ENCODE measurements at regions not wholly inside any gene's neighbourhood (a gene's known extent, or its start where the extent isn't known, plus 50 kb on each side); places are given as distances from the start of the nearest gene placed in this dataset.
"Not testable (repeated sequence)": the region's sequence is repeated elsewhere in the genome, so short reads cannot be mapped to it uniquely, and the experiment has no call there.

DNA sequence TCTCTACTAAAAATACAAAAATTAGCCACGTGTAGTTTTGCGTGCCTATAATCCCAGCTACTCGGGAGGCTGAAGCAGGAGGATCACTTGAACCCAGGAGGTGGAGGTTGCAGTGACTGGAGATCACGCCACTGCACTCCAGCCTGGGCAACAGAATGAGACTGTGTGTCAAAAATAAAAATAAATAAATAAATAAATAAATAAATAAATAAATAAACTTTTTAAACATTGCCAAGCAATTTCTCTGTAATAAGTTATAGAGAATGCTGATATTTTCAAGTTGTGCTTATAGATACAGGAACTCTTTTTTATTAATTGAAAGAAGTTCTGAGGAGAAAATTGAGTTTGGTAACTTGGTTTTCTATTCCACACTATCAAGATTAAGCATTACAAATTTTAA is 91.9 kb upstream of the ALDH1A1 start:
- H3K27ac Mint-ChIP-seq, CTCF ChIA-PET, H3K9me3 Mint-ChIP-seq, H3K27me3 Mint-ChIP-seq, DNase-seq, H3K4me1 Mint-ChIP-seq, H3K36me3 Mint-ChIP-seq, H3K4me3 Mint-ChIP-seq: not testable (repeated sequence)

DNA sequence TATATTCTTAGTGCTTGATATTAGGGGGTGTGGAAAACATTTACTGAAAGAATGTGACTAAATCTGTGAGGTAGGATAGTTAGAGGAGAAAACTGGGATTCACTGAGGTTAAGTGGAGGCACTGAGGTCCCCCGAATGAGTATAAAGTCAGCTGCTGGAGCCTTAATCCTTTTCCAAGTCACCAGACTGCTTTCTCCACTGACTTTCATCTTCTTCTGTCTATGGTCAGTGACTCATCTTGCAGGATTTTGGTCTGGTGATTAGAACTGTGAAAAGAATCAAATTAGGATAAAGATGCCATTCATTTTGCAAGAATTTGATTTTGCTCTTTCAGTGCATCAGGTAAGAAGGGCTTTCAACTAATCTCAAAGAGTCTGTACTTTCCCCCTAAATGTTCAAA is 89.3 kb upstream of the ALDH1A1 start:
- no peaks in the 10 kb centered on the region for H3K36me3 Mint-ChIP-seq
- DNase-seq = no peak
- peaks cover 13% of the 10 kb centered on the region for H3K27me3 Mint-ChIP-seq
- H3K4me3 Mint-ChIP-seq = no peak overlapping the region
- H3K27ac Mint-ChIP-seq = no peak overlapping the region
- H3K9me3 Mint-ChIP-seq = no peaks in the 10 kb centered on the region
- H3K4me1 Mint-ChIP-seq = no peaks in the 10 kb centered on the region
- CTCF ChIA-PET = no interaction called here

DNA sequence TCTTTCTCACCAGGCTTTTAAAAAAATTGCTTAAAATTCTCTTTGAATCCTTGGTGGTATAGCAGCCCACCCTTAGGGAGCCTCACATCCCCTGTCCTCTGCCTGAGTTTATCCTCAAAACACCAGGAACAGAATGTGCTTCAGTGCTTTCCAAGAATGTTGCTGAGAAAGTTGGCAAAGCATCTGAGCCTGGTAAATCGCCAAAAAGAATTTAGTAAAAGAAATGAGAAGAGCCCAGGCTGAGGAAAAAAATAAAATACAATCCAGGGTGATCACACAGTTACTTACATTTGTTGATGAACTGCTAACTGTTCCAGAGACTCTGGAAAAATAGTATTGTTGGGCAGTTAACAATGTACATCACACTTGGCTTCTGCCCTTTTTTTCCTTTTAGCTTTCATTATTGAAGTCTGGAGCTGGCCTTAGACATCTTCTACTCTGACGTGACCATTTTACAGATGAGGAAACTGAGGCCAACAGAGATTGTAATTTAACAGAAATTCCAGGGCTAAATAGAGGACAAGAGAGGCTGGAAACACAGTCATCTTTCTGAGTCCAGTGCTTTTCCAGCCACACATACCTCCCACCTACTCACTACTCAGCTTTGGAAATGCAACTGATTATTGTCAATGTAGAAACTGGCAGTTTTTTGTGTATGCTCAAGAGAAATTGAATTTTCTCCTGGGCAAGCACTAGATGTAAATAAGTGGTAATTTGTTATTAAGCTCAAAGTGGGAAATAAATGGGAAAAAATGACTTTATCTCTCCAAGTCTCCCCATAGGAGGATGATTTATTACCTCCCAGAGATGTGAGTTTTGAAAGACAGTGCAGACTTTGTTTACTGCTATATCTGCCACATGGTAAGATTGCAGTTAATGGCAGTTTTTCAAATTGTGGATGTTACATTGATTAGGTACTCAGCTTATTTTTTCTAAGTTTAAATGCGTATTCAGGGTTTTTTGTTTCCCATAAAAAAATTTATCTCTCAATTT is 86.7 kb upstream of the ALDH1A1 start:
- H3K36me3 Mint-ChIP-seq = no peaks in the 10 kb centered on the region
- H3K27me3 Mint-ChIP-seq = peaks cover 13% of the 10 kb centered on the region
- no peak overlapping the region for H3K4me3 Mint-ChIP-seq
- H3K9me3 Mint-ChIP-seq = no peaks in the 10 kb centered on the region
- DNase-seq = no peak
- CTCF ChIA-PET = no interaction called here
- no peaks in the 10 kb centered on the region for H3K4me1 Mint-ChIP-seq
- no peak overlapping the region for H3K27ac Mint-ChIP-seq

DNA sequence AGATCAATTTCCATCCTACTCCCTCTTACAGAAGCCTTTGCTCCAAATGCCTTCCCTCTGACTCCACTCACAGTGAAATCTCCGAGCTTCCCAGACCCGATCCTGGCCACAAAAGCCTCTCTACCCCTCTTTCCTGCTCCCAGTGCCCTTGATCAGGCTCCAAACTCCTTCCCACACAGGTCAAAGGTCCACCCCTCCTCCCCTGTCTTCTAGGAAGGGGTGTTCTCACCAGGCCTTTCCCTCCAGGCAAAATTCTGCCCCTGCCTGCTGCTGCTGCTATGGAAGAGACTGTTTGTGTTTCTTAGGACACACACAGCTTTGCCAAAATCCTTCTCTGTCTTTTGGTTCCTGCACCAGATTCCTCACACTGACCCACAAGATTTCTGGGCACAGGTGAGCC is 85.8 kb upstream of the ALDH1A1 start:
- DNase-seq = no peak
- CTCF ChIA-PET = interaction anchor here (1.0 kb wide), 1 partner anchor 69 kb away, joined by 3 read pairs; no protein-coding TSS in a partner anchor
- Mint-ChIP-seq H3K4me1 (no peaks in the 10 kb centered on the region), H3K27me3 (peaks cover 13% of the 10 kb centered on the region), H3K27ac (no peak overlapping the region), H3K4me3 (no peak overlapping the region), H3K36me3 (no peaks in the 10 kb centered on the region), H3K9me3 (no peaks in the 10 kb centered on the region)

DNA sequence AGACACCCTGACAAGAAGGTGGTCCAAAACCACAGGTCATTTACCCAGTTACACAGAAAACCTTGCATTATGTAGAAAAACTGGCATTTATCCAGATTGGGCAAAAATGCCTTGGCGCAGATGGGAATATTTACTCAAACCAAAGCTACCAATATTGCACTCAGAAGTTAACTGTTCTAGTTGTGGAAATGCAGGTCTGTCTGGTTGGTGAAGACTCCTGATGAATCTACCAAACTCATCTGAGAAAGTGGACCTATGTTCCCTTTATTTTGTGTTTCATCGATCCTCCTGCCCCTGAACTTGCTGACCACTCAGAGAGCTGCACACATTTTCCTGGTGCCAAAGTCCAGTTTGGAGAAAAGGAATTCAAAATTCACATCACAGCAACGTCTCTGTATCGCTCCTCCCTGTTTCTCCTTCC is 85.2 kb upstream of the ALDH1A1 start:
- H3K27me3 Mint-ChIP-seq = peaks cover 13% of the 10 kb centered on the region
- CTCF ChIA-PET = interaction anchor here (1.0 kb wide), 1 partner anchor 69 kb away, joined by 3 read pairs; no protein-coding TSS in a partner anchor

DNA sequence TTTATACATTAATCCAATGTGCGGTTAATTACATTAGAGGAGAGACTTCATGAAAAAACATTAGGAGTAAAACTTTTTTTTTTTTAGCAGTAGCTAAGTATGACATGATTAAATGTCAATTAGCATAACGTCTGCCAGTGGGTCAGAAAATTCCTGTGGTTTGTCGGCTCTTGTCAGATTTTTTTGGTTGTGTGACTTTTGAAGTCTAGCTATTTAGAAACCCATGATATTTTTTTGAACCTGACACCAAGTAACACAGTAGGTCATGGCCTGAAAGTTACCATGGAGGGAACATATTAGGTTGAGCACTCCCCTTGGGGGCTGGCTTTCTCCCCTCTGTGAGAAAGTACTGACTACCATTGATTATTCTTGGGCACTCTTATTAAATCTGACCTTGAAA is 84.8 kb upstream of the ALDH1A1 start:
- peaks cover 13% of the 10 kb centered on the region for H3K27me3 Mint-ChIP-seq

More for the DNA sequence above, 85.2 kb upstream of the ALDH1A1 start:
- Mint-ChIP-seq H3K27ac (no peak overlapping the region), H3K36me3 (no peaks in the 10 kb centered on the region), H3K4me1 (no peaks in the 10 kb centered on the region), H3K9me3 (no peaks in the 10 kb centered on the region), H3K4me3 (no peak overlapping the region)
- DNase-seq = no peak

DNA sequence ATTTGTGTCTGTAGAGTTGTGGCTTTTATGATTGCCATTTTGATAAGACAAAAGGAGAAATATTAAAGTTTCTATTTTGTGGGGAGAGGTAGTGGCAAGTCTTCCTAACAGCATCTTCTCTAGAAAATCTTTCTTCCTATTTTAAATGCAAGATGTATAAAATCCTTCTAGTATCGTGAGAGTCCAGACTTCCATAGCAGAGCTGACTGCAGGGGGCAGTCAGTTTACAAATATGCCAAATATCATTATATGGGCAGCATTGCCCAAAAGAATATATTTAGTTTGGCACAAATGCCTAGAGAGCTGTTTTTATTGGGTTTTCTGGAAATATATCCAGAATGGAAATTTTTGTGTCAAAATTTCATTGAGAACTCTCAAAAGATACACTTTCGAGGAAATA is 82.1 kb upstream of the ALDH1A1 start:
- no peak for DNase-seq
- peaks cover 11% of the 10 kb centered on the region for H3K27me3 Mint-ChIP-seq
- no peaks in the 10 kb centered on the region for H3K9me3 Mint-ChIP-seq
- no peak overlapping the region for H3K27ac Mint-ChIP-seq
- no peaks in the 10 kb centered on the region for H3K36me3 Mint-ChIP-seq
- CTCF ChIA-PET = no interaction called here
- no peak overlapping the region for H3K4me3 Mint-ChIP-seq
- H3K4me1 Mint-ChIP-seq = no peaks in the 10 kb centered on the region

More for the DNA sequence above, 84.8 kb upstream of the ALDH1A1 start:
- CTCF ChIA-PET = no interaction called here
- no peak for DNase-seq
- no peaks in the 10 kb centered on the region for H3K36me3 Mint-ChIP-seq
- H3K27ac Mint-ChIP-seq = no peak overlapping the region
- H3K9me3 Mint-ChIP-seq = no peaks in the 10 kb centered on the region
- no peaks in the 10 kb centered on the region for H3K4me1 Mint-ChIP-seq
- H3K4me3 Mint-ChIP-seq = no peak overlapping the region

DNA sequence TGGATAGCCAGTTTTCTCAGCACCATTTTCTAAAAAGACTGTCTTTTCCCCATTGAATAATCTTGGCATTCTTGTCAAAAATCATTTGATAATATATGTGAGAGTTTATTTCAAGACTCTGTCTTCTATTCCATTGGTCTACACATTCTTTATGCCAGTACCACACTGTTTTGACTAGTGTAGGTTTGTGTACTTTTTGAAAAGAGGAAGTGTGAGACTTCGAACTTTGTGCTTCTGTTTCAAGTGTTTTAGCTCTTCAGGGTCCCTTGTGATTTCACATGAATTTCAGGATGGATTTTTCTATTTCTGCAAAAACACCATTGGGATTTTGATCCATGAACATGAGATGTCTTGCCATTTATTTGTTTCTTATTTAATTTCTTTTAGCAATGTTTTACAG is 78.5 kb upstream of the ALDH1A1 start:
- Mint-ChIP-seq H3K27me3 (peaks cover 3% of the 10 kb centered on the region), H3K9me3 (no peaks in the 10 kb centered on the region), H3K4me3 (no peak overlapping the region), H3K27ac (no peak overlapping the region), H3K36me3 (no peaks in the 10 kb centered on the region), H3K4me1 (no peaks in the 10 kb centered on the region)
- CTCF ChIA-PET = no interaction called here
- no peak for DNase-seq

DNA sequence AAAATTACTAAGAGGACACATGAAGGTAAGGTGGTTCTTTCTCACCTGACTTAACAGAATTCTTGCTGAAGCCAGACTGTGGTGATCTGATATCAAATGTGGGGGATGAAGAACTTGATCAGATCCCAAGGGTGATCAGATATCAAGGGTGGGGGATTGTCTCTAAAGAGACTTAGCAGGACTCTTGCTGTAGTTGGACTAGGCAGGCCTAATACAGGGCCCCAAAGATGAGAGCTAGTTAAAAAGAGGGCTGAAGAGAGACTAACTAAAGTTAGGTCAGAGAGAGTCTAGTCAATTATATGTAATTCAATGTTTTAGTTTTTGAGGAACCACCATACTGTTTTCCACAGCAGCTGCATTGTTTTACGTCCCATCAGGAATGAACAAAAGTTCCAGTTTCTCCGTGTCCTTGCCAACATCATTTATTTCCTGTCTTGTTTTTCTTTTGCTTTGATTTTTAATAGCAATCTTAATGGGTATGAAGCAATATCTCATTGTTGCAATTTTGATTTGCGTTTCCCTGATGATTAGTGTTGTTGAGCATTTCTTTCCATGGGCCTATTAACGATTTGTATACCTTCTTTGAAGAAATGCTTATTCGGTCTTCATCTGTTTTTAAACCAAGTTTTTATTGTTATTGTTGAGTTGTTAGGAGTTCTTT is 77.6 kb upstream of the ALDH1A1 start:
- CTCF ChIA-PET = no interaction called here
- no peak overlapping the region for H3K27ac Mint-ChIP-seq
- H3K36me3 Mint-ChIP-seq = no peaks in the 10 kb centered on the region
- H3K4me1 Mint-ChIP-seq = no peaks in the 10 kb centered on the region
- DNase-seq = no peak
- peaks cover 3% of the 10 kb centered on the region for H3K27me3 Mint-ChIP-seq
- H3K9me3 Mint-ChIP-seq = no peaks in the 10 kb centered on the region
- H3K4me3 Mint-ChIP-seq = no peak overlapping the region

DNA sequence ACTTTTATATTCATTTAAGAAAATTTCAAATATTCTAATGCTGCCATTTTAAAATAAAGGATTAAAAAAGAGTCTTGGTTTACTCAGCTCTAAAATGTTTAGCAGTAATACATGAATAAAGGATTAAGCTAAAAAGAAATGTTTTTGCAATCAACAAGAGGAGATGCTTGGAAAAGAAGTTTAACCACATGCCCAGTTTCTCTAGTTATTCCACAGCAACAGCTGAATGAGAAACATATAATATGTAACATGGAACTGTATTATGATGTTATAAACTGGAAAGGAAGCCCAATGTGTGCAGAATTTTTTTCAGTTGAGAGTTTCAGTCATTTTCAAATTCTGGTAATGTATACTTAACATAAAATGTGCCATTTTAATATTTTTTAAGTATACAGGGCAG is 76.5 kb upstream of the ALDH1A1 start:
- DNase-seq = no peak
- Mint-ChIP-seq H3K27me3 (peaks cover 4% of the 10 kb centered on the region), H3K9me3 (no peaks in the 10 kb centered on the region), H3K4me3 (no peak overlapping the region), H3K36me3 (no peaks in the 10 kb centered on the region), H3K4me1 (no peaks in the 10 kb centered on the region), H3K27ac (no peak overlapping the region)
- CTCF ChIA-PET = no interaction called here

DNA sequence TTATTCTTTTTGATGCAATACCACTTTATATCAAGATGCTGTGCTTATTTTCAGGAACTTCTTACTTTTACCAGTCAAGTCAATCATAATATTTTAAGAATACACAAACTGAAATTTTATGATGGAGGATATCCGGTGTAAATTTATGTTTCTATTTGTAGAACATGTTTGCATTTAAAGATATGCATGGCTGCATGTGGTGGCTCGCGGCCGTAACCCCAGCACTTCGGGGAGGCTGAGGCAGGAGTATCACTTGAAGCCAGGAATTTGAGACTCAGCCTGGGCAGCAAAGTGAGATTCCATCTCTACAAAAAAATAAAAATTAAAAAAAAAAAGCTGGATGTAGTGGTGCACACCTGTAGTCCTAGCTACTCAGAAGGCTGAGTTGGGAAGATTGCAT is 73.5 kb upstream of the ALDH1A1 start:
- Mint-ChIP-seq H3K4me1 (peaks cover 7% of the 10 kb centered on the region), H3K9me3 (no peaks in the 10 kb centered on the region), H3K27ac (no peak overlapping the region), H3K4me3 (no peak overlapping the region), H3K36me3 (no peaks in the 10 kb centered on the region), H3K27me3 (peaks cover 7% of the 10 kb centered on the region)
- no peak for DNase-seq
- CTCF ChIA-PET = no interaction called here

DNA sequence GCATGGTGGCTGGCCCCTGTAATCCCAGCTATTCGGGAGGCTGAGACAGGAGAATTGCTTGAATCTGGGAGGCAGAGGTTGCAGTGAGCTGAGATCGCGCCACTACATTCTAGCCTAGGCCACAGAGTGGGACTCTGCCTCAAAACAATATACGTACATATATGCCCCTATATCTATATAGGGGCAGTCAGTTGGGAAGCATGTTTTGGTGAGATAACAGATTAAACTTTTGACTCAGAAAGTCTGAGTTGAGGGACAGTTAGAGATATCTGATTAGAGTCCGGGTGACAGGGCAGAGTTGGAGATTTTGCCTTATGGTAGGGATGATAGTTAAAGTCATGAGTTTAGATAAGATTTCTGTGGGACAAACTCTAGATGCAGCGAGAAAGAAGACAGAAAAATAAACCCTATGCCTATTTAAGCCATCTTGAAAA is 71.8 kb upstream of the ALDH1A1 start:
- no peaks in the 10 kb centered on the region for H3K36me3 Mint-ChIP-seq
- H3K4me3 Mint-ChIP-seq = no peak overlapping the region
- CTCF ChIA-PET = interaction anchor here (0.6 kb wide), 1 partner anchor 752 kb away, joined by 3 read pairs; no protein-coding TSS in a partner anchor
- H3K27me3 Mint-ChIP-seq = peaks cover 4% of the 10 kb centered on the region
- H3K9me3 Mint-ChIP-seq = no peaks in the 10 kb centered on the region
- no peak overlapping the region for H3K27ac Mint-ChIP-seq
- no peak for DNase-seq
- H3K4me1 Mint-ChIP-seq = peaks cover 7% of the 10 kb centered on the region

DNA sequence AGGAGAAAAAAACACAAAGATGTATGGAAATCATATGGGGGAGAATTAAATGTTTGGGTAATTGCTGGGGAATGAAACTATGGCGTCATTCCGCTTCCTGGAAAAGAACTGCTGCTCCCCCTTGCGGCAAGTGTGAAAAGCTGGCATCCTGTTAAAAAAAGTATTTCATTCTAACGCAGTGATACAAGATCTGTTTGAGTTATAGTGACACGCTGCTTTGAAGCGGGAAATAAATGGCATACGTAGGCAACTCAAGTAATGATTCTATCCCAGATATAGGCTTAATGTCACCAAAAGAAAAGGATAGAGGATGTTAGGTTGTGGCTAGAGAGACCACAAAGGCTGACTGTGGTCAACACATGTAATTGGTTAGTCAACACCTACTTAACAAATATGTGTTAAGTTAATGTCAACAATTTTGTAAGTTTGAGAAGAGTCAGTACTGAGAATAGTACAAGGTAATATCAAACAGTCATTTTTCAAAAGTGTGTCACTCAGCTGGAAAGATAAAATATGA is 70.2 kb upstream of the ALDH1A1 start:
- Mint-ChIP-seq H3K36me3 (no peaks in the 10 kb centered on the region), H3K27ac (no peak overlapping the region), H3K4me1 (peaks cover 7% of the 10 kb centered on the region), H3K9me3 (no peaks in the 10 kb centered on the region), H3K27me3 (peaks cover 4% of the 10 kb centered on the region), H3K4me3 (no peak overlapping the region)
- CTCF ChIA-PET = interaction anchor here (0.7 to 2.1 kb wide), 7 partner anchors 9 to 1442 kb away, joined by 3 to 9 read pairs (median 5); no protein-coding TSS in a partner anchor
- peak; percentile 53 for DNase-seq

DNA sequence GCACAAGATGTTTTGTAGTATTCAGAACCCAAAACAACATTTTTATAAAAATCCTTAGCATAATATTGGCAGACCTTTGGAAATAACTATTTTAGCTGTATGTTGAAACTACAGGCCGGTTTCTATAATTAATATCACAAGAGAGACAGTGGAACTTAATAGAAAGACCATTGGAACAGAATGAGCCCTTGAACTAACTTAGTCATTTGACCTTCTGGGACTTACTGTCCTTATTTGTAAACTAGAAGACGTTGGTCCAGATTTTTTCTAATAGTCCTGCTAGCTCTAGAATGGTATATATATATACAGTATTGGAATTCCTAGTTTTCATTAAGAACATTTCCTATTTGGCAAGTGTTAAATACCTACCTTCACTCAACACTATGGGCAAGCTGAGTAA is 69.5 kb upstream of the ALDH1A1 start:
- no peaks in the 10 kb centered on the region for H3K9me3 Mint-ChIP-seq
- CTCF ChIA-PET = interaction anchor here (0.6 to 2.1 kb wide), 10 partner anchors 60 to 1441 kb away, joined by 3 to 9 read pairs (median 4); no protein-coding TSS in a partner anchor
- H3K36me3 Mint-ChIP-seq = no peaks in the 10 kb centered on the region
- no peak overlapping the region for H3K27ac Mint-ChIP-seq
- peaks cover 4% of the 10 kb centered on the region for H3K27me3 Mint-ChIP-seq
- DNase-seq = no peak
- H3K4me3 Mint-ChIP-seq = no peak overlapping the region
- H3K4me1 Mint-ChIP-seq = peaks cover 7% of the 10 kb centered on the region
